Central memory CD8-positive, alpha-beta T cell (primary cell): ENCODE measurements at regions not wholly inside any gene's neighbourhood (a gene's known extent, or its start where the extent isn't known, plus 50 kb on each side); places are given as distances from the start of the nearest gene placed in this dataset.

Experiments used
- ATAC-seq: fragments of 150-1000 bp; cut with Tn5 transposase; replicated peaks from 2 replicates; pipeline ENCODE4 v1.10.0; 2022; ENCODE audit warnings: mild to moderate bottlenecking, moderate FRiP score, moderate number of reproducible peaks; ENCODE audit not compliant: poor library complexity, severe bottlenecking; ENCODE audit errors: extremely low read depth
- DNase-seq, 2 donors: peaks; one replicate each; pipeline ENCODE4 v3.0.0; 2021; ENCODE audit warnings: low spot score in 2 of 2
- H3K27ac Mint-ChIP-seq: one replicate; pipeline ENCODE4 v1.8.0; 2022; ENCODE audit warnings: low read depth, mild to moderate bottlenecking, moderate library complexity, mixed read lengths
- H3K27me3 Mint-ChIP-seq: one replicate; pipeline ENCODE4 v1.8.0; 2022; ENCODE audit warnings: mixed read lengths
- H3K36me3 Mint-ChIP-seq: one replicate; pipeline ENCODE4 v1.8.0; 2022; ENCODE audit warnings: mild to moderate bottlenecking, moderate library complexity, mixed read lengths; ENCODE audit not compliant: insufficient read depth
- H3K4me1 Mint-ChIP-seq: one replicate; pipeline ENCODE4 v1.8.0; 2022; ENCODE audit warnings: mixed read lengths
- H3K4me3 Mint-ChIP-seq: one replicate; pipeline ENCODE4 v1.8.0; 2022; ENCODE audit warnings: mild to moderate bottlenecking, moderate library complexity, mixed read lengths
- H3K9me3 Mint-ChIP-seq: one replicate; pipeline ENCODE4 v1.8.0; 2022; ENCODE audit warnings: mixed read lengths

DNA sequence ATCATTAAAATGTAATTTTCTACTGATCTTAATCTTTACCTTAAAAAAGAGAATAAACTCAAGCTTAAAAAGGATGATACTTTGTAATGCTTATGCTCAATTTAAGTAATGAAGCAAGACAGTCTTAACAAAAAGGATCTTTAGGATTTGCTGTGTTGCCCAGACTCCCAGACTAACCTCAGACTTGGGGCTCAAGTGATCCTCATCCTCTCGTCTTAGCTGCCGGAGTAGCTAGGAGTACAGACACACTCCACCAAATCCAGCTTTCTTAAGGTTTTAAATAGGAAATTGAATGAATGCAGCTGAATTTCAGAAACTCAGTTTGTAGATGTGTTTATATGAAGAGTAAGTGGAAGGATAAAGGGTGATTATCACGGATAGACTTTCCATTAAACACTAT lies 400.5 kb upstream of the DAB2 start:
- no peak for DNase-seq
- Mint-ChIP-seq H3K36me3 (no peaks in the 10 kb centered on the region), H3K4me1 (no peaks in the 10 kb centered on the region), H3K4me3 (no peak overlapping the region), H3K27me3 (no peaks in the 10 kb centered on the region), H3K9me3 (no peaks in the 10 kb centered on the region), H3K27ac (no peak overlapping the region)
- no peak for ATAC-seq

DNA sequence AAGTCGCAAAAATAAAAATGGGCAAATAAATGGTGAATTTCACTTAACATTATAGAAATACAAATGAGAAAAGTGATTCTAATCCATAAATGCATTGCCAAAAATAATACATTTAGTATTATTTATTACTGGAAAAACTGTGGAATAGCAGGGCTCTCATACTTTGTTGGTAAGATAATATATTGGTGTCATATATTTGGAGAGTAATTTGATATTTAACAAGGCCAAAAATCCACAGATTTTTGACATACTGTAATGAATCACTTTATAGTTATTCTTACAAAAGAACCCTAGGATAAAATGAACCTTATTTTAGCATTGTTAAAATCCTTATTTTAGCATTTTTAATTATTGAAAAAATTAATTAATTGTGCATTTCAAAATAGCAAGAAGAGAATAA lies 397.2 kb upstream of the DAB2 start:
- Mint-ChIP-seq H3K4me3 (no peak overlapping the region), H3K27ac (no peak overlapping the region), H3K9me3 (no peaks in the 10 kb centered on the region), H3K36me3 (no peaks in the 10 kb centered on the region), H3K4me1 (no peaks in the 10 kb centered on the region), H3K27me3 (peaks cover 20% of the 10 kb centered on the region)
- DNase-seq = no peak
- no peak for ATAC-seq

DNA sequence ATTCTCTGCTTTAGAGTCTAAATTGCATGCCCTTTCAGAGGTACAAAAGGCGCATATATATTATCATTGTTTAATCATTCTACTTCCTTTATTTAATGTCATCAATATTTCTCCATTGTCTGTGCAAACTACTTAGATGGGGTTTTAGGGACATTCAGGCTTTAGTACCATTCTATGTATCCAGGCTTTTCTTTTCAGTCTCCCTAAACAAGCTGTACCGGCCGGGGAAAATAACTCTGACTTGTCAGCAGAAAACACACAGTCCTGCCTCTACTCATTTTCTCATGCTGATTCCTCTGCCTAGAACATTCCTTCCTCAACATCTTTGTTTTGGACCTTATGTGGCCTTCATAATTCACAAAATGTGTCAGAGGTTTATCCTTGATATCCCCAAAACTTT lies 392.1 kb upstream of the DAB2 start:
- no peaks in the 10 kb centered on the region for H3K36me3 Mint-ChIP-seq
- ATAC-seq (no peak), DNase-seq (no peak)
- peaks cover 66% of the 10 kb centered on the region for H3K27me3 Mint-ChIP-seq
- no peaks in the 10 kb centered on the region for H3K9me3 Mint-ChIP-seq
- H3K4me1 Mint-ChIP-seq = no peaks in the 10 kb centered on the region
- H3K27ac Mint-ChIP-seq = no peak overlapping the region
- no peak overlapping the region for H3K4me3 Mint-ChIP-seq

DNA sequence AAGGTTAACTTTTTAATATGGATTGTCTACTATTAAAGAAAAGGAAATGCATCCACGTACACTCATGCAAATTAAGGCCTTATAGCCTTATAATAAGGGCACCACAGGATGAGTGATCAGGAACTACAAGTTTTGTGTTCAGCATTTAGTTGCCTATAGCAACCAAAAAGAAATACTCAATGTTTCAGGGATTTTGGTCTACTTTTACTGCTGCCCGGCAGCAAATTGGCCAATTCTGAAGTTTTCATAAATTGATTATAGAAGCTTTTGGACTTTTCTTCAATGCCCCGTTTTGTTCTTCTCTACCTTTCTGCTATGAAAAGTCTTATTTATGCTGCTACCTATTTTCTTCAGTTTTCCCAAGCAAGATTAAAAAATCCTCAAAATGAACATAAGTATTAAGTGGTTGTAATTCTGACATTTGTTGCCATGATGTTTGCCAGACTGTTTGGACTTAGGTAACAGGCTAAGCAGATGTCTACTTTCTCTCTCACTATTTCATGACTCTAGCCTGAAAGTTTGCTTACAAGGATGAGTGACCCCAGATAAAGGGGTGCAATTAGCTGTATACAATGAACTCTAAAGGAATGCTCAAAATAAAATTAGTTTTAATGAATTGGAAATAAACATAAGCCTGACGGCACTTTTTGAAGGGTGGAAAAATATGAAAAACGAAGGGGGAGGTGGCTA lies 391.5 kb upstream of the DAB2 start:
- DNase-seq (no peak), ATAC-seq (no peak)
- no peak overlapping the region for H3K4me3 Mint-ChIP-seq
- no peaks in the 10 kb centered on the region for H3K36me3 Mint-ChIP-seq
- no peaks in the 10 kb centered on the region for H3K9me3 Mint-ChIP-seq
- H3K27ac Mint-ChIP-seq = no peak overlapping the region
- H3K4me1 Mint-ChIP-seq = no peaks in the 10 kb centered on the region
- peaks cover 66% of the 10 kb centered on the region for H3K27me3 Mint-ChIP-seq

DNA sequence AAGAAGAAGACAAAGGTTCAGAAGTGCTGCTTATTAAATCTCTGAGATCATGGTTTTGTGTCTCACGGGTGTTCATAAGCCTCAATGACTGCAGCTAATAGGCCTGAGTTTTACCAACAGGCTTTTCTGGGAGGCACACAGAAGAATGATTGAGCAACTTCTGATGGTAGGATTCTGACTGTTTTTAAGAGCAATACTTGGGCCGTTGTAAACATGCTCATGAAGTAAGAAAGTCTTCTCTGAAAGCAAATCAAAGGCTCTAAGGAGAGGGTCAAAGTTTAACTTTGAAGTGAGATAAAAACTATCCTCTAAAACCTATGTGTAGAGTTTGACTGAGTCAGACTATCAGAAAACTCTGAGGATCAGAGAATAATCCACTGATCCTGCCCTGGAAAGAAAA lies 390.9 kb upstream of the DAB2 start:
- DNase-seq = no peak
- H3K27me3 Mint-ChIP-seq = peaks cover 66% of the 10 kb centered on the region

DNA sequence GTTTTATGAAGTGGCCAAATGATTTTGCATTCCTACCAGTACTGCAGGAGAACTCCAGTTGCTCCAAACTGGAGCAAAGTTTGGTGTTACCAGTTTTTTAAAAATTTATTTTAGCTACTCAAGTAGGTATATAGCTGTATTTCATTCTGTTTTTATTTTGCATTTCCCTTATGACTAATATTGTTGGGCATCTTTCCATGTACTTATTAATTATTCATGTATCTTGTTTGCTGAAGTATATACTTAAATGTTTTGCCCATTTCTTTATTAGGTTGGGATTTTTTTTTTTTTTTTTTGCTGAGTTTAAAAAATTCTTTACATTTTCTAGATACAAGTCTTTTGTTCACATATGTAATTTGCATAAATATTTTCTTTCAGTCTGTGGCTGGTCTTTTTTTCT lies 386.6 kb upstream of the DAB2 start:
- Mint-ChIP-seq H3K27ac (no peak overlapping the region), H3K4me3 (no peak overlapping the region), H3K4me1 (no peaks in the 10 kb centered on the region), H3K27me3 (peaks cover 62% of the 10 kb centered on the region), H3K36me3 (no peaks in the 10 kb centered on the region), H3K9me3 (no peaks in the 10 kb centered on the region)
- DNase-seq (no peak), ATAC-seq (no peak)

More for the DNA sequence above, 390.9 kb upstream of the DAB2 start:
- no peaks in the 10 kb centered on the region for H3K36me3 Mint-ChIP-seq
- ATAC-seq = no peak
- no peaks in the 10 kb centered on the region for H3K9me3 Mint-ChIP-seq
- no peak overlapping the region for H3K4me3 Mint-ChIP-seq
- H3K27ac Mint-ChIP-seq = no peak overlapping the region
- no peaks in the 10 kb centered on the region for H3K4me1 Mint-ChIP-seq

DNA sequence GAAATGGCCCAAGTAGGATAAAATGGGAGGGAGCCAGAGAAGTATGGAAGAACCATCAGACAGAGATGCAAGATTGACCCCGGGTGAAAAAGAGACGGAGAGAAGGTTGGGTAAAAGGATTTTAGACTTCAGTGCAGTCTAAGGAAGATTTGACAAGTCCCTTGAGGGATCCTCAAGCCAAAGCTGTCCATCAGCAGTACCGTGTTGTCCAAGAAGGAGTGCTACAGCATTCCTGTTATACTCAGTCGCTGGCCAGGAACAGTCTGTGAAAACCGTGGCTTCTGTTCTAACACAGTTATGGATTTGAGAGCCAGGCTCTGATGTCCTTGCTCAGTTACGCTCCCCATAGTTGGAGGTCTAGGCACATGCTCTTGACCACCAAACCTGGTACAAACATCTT lies 383.9 kb upstream of the DAB2 start:
- no peak overlapping the region for H3K27ac Mint-ChIP-seq

DNA sequence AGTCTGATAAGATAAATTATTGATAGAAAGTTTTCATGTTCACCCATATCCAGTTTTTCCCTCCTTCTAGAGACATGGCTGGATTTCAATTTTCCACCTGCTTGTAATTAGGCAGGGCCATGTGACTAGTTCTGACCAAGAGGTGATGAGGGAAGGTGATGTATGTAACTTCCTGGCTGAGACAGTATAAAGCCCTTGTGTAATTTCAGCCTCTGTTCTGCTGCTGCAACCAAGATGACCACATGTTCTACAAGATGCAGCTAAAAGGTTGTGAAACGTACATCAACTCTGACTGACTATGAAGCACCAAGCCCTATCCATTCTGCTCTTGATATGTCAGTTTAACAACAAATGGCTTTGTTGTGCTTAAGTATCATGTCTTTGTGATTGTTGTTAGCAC lies 376.5 kb upstream of the DAB2 start:
- H3K27ac Mint-ChIP-seq = no peak overlapping the region
- H3K36me3 Mint-ChIP-seq = no peaks in the 10 kb centered on the region
- peaks cover 32% of the 10 kb centered on the region for H3K27me3 Mint-ChIP-seq
- H3K4me1 Mint-ChIP-seq = no peaks in the 10 kb centered on the region
- no peak for DNase-seq
- H3K9me3 Mint-ChIP-seq = no peaks in the 10 kb centered on the region
- no peak overlapping the region for H3K4me3 Mint-ChIP-seq
- ATAC-seq = no peak

More for the DNA sequence above, 383.9 kb upstream of the DAB2 start:
- Mint-ChIP-seq H3K36me3 (no peaks in the 10 kb centered on the region), H3K27me3 (peaks cover 56% of the 10 kb centered on the region), H3K9me3 (no peaks in the 10 kb centered on the region), H3K4me1 (no peaks in the 10 kb centered on the region), H3K4me3 (no peak overlapping the region)
- DNase-seq (no peak), ATAC-seq (no peak)

DNA sequence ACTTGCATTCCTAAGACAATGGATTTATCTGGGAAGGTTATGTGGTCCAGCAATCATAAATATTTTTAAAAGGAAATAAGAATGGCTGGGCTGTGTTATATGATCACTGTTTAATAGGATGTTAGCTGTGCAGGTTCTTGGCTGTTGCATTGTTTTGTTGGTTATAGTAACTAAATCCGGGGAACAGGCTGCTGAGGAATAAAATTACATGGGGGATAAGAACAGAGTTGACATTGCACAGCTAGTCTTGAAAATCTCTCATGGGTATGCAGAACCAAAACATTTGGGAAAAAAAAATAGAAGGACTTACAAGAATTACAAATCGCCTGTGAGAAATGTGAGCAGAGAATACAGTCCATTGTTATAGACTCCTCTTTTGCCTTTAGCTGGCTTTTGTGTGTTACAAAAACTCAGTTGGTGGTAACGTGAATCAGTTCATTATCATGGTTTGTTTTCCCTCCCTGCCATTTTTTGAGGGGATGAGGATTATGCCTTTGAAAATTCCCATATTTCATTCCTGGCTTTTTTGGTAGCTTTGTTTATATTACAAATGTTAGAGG lies 375.3 kb upstream of the DAB2 start:
- no peaks in the 10 kb centered on the region for H3K36me3 Mint-ChIP-seq
- peaks cover 36% of the 10 kb centered on the region for H3K27me3 Mint-ChIP-seq
- H3K4me3 Mint-ChIP-seq = no peak overlapping the region
- no peak overlapping the region for H3K27ac Mint-ChIP-seq
- no peak for ATAC-seq
- H3K9me3 Mint-ChIP-seq = no peaks in the 10 kb centered on the region
- DNase-seq = no peak
- H3K4me1 Mint-ChIP-seq = no peaks in the 10 kb centered on the region

DNA sequence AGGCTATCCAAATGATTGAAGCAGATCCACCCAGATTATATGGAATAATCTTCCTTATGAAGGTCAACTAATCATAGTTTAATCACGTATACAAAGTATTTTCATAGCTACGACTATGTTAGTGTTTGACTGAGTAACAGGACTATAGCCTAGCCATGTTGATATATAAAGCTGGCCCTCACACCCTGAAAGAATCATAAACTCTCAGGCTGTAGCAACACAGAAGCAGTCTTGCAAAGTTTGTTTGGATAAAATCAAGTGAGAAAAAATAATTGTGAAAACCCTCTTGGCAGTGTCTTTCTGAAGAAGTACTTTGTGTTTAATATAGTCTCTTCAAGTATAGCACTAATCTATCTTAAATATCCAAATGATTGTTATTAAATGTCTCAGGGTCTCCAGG lies 374.5 kb upstream of the DAB2 start:
- Mint-ChIP-seq H3K27me3 (peaks cover 36% of the 10 kb centered on the region), H3K4me3 (no peak overlapping the region), H3K27ac (no peak overlapping the region), H3K4me1 (no peaks in the 10 kb centered on the region), H3K9me3 (no peaks in the 10 kb centered on the region), H3K36me3 (no peaks in the 10 kb centered on the region)
- ATAC-seq (no peak), DNase-seq (no peak)

DNA sequence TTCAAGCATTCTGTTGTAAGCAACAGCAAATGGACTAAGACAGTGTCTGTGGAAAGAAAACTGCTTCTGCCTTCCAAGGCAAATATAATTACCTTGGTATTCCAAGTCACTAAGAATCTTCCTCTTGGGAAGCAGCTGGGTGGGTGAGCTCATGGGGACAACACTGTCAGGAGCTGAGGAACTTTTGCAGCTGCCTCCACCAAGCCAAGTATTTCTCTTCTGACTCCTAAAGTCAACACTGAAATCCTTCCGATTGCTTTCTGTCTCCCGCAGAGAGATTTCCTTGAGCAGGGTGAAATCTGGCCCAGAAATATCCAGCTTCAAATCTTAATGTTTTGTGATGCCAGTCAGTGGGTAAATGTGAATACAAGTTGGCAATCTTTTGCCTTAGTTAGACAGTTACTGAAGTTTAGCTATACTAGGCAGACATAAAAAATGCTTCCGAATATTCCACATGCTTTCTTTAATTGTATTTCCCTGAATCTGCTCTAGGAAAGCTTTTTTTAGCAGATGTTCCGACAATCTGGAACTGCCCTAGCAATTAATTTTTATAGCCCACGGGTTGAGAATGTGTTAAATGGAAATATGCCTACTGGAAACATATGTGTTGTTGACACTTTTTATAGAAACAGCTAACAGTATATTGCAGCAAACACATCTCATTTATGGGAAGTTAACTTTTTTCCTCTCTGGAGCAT lies 369.9 kb upstream of the DAB2 start:
- no peak for ATAC-seq
- peaks cover 27% of the 10 kb centered on the region for H3K27me3 Mint-ChIP-seq
- no peak overlapping the region for H3K4me3 Mint-ChIP-seq
- no peaks in the 10 kb centered on the region for H3K4me1 Mint-ChIP-seq
- H3K27ac Mint-ChIP-seq = no peak overlapping the region
- H3K36me3 Mint-ChIP-seq = no peaks in the 10 kb centered on the region
- H3K9me3 Mint-ChIP-seq = no peaks in the 10 kb centered on the region
- no peak for DNase-seq

DNA sequence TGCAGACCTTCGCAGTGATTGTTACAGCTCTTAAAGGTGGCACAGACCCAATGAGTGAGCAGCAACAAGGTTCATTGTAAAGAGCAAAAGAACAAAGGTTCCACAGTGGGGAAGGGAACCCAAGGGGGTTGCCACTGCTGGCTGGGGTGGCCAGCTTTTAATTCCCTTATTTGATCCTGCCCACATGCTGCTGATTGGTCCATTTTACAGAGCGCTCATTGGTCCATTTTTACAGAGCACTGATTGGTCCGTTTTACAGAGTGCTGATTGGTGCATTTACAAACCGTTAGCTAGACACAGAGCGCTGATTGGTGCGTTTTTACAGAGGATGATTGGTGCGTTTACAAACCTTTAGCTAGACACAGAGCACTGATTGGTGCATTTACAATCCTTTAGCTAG lies 360.6 kb upstream of the DAB2 start:
- ATAC-seq (no peak), DNase-seq (no peak)
- Mint-ChIP-seq H3K9me3 (no peaks in the 10 kb centered on the region), H3K27me3 (peaks cover 21% of the 10 kb centered on the region), H3K27ac (no peak overlapping the region), H3K4me1 (no peaks in the 10 kb centered on the region), H3K36me3 (no peaks in the 10 kb centered on the region), H3K4me3 (no peak overlapping the region)

DNA sequence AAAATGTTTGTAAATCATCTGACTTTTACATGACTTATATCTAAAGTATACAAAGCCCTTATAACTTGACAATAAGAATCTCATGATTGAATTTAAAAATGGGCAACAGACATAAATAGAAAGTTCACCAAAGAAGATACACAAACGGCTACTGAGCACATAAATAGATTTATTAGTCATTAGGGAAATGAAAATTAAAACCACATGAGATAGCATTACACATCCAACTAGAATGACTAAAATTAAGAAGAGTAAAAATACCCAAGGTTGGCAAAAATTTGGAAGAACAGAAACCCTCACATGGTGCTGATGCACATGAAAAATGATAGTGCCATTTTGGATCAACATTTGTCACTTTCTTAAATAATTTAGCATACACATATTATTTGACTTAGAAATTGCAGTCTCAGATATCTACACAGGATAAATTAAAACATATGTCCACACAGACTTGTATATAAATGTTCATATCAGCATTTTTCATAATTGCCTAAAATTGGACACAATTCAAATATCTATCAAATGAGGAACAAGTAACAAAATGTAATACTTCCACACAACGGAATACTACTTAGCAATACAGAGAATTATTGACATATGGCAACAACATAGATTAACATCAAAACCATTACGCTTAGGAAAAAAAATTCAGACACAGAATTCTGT lies 359.1 kb upstream of the DAB2 start:
- H3K27me3 Mint-ChIP-seq = peaks cover 29% of the 10 kb centered on the region
- no peak for DNase-seq
- no peaks in the 10 kb centered on the region for H3K36me3 Mint-ChIP-seq
- no peak overlapping the region for H3K4me3 Mint-ChIP-seq
- no peak for ATAC-seq
- no peak overlapping the region for H3K27ac Mint-ChIP-seq
- no peaks in the 10 kb centered on the region for H3K4me1 Mint-ChIP-seq
- H3K9me3 Mint-ChIP-seq = no peaks in the 10 kb centered on the region
